Stimulated activated naive CD8-positive, alpha-beta T cell treated with anti-CD3 and anti-CD28 coated beads, Interleukin-15, amount 100 ng/mL, for 72 hours (primary cell): ENCODE measurements at regions not wholly inside any gene's neighbourhood (a gene's known extent, or its start where the extent isn't known, plus 50 kb on each side); places are given as distances from the start of the nearest gene placed in this dataset.
"Not testable (repeated sequence)": the region's sequence is repeated elsewhere in the genome, so short reads cannot be mapped to it uniquely, and the experiment has no call there.

Source experiments
- ATAC-seq: fragments of 150-1000 bp; cut with Tn5 transposase; 2 replicates; pipeline ENCODE4 v1.10.0; 2021; ENCODE audit warnings: mild to moderate bottlenecking, moderate library complexity
- DNase-seq, 2 donors: peaks; one replicate each; pipeline ENCODE4 v3.0.0; 2021 to 2022
- H3K27ac Mint-ChIP-seq, 2 donors: one replicate each; pipeline ENCODE4 v1.8.0; 2022; ENCODE audit warnings: mild to moderate bottlenecking in 2 of 2, mixed read lengths in 2 of 2, moderate library complexity in 2 of 2
- H3K27me3 Mint-ChIP-seq: one replicate; pipeline ENCODE4 v1.8.0; 2022; ENCODE audit warnings: mixed read lengths
- H3K4me1 Mint-ChIP-seq: one replicate; pipeline ENCODE4 v1.8.0; 2022; ENCODE audit warnings: mild to moderate bottlenecking, mixed read lengths
- H3K4me3 Mint-ChIP-seq, 2 donors: one replicate each; pipeline ENCODE4 v1.8.0; 2022; ENCODE audit warnings: mild to moderate bottlenecking in 2 of 2, mixed read lengths in 2 of 2, moderate library complexity in 1 of 2
- H3K9me3 Mint-ChIP-seq, 2 donors: one replicate each; pipeline ENCODE4 v1.8.0; 2022; ENCODE audit warnings: mixed read lengths in 2 of 2

DNA sequence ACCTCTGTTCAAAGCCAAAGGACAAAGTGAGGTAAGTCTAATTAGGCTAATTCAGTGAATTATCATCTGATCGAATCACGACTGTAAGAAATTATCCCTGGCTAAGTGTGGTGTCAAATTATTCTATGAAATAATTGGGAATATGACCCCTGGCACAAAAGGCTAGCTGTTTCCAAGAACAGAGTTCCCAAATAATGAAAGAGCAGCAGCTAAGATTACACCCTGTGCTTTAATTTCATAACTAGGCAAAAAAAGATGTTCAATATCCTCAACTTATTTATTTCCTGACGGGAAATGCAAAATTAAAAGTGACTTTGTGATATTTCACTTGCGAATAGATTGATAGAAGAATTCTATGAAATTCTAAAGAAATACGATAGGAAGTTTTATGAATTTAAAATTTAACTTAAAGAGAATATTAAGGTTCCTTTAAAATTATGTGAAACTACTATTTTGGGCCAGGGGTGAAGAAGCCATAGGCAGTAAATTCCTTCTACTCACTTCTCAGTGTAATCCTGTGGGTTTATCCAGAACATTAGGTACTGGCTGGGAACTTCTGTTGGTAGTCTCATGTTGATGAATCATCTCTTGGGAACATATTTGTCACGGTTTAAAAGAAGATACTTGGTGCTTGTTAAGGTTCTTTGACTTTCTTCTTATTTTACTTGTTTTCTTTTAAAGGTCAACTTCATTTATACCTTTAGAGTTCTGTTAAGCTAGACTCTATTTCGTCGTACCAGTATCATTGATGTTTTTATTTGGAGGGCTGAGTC lies 148.5 kb downstream of the POLR1F start:
- no peak for DNase-seq
- Mint-ChIP-seq H3K27me3 (no peaks in the 10 kb centered on the region), H3K9me3 (peaks cover 5 to 8% of the 10 kb centered on the region in 2 donors), H3K4me3 (no peak overlapping the region), H3K4me1 (no peaks in the 10 kb centered on the region), H3K27ac (no peak overlapping the region)
- ATAC-seq = no peak

DNA sequence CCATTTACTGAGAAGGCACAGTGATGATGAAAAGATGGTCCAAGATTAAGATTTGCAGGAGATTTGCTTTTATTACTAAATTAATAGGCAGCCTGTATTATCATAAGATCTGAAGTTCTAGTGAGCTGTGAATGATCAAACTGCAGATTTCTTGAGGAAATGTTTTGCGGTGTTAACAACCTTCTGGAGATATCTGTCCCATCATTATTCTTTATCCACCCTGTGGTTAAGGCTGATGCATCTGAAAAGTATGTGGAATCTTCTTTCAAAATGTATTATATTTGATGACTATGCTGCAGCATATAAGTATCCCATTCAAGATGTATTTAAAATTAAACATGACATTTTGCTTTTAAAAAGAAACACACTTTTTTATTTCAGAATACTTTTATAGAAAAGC lies 150.3 kb downstream of the POLR1F start:
- H3K27me3 Mint-ChIP-seq = no peaks in the 10 kb centered on the region
- DNase-seq = no peak
- ATAC-seq = no peak

DNA sequence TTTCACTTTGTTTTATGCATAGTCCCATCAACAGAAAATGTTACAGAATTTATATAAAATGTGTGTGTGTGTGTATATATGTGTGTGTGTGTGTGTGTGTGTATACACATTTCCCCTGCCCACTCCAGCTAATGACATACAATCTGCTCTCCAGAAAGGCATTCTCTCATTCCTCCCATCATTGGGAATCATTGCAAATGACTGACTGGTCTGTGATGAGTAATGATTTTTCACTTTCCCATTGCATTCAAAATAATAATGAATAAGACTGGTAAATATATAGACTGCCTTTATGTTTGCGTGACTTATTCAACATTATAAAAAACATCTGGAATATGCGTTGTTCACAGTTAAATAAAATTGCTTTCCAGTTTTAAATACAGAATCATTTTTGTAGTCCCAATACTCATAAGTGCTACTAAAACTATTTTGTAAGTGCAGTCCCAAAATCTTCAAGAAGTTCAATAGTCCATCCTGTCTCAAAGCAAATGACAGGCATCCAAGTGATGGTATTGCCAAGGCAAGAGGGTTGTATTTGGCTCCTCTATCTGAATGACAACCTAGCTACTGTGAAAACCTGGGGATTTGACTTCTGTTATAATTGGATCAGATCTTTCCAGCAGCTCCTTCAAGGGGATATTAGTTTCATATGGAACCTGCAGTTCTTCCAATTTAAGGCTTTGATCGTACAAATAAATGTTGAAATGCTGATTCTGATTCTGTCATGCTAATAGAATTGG lies 150.9 kb downstream of the POLR1F start:
- Mint-ChIP-seq H3K27ac (no peak overlapping the region), H3K4me3 (no peak overlapping the region), H3K27me3 (no peaks in the 10 kb centered on the region), H3K4me1 (no peaks in the 10 kb centered on the region), H3K9me3 (peaks cover 8 to 9% of the 10 kb centered on the region in 2 donors)
- ATAC-seq = no peak
- DNase-seq = no peak

More for the DNA sequence above, 150.3 kb downstream of the POLR1F start:
- Mint-ChIP-seq H3K27ac (no peak overlapping the region), H3K4me1 (no peaks in the 10 kb centered on the region), H3K4me3 (no peak overlapping the region), H3K9me3 (peaks cover 8 to 9% of the 10 kb centered on the region in 2 donors)

DNA sequence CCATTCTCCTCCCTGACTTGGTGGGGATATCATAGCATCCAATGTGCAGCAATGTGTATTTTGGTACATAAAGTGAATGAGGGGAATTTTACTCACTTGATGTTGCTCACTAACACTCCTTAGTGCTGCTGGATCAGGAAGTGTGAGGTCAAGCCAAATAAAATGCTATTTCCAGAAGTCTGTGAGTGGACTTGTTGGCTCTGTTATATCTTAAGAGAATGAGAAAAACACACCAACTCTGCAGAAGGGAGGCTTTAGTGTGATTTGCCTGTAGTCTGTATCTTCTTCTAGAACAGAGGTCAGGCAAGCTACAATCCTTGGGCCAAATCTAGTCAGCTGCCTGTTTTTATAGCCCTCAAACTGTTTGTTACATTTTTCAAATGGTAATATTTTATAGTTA lies 154.3 kb downstream of the POLR1F start:
- Mint-ChIP-seq H3K27ac (no peak overlapping the region), H3K27me3 (no peaks in the 10 kb centered on the region), H3K4me1 (no peaks in the 10 kb centered on the region), H3K4me3 (no peak overlapping the region), H3K9me3 (peaks cover 4 to 7% of the 10 kb centered on the region in 2 donors)
- ATAC-seq (no peak), DNase-seq (no peak)

DNA sequence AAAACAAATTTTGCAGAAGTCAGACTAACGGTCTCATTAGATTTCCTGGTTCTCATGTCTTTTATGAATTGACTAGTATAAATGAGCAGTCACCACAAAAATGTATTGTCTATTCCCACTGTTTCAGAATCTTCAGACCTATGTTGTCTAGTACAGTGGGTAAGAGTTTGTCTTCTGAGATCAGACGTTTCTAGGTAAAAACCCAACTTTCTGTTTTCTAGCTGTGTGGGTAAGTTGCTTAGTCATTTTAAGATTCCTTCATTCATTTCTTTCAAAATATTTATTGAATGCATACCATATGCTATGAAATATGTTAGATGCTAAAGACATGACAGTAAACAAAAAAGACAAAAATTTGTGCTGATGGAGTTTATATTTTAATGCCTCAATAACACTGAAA lies 156.3 kb downstream of the POLR1F start:
- Mint-ChIP-seq H3K4me1 (no peaks in the 10 kb centered on the region), H3K27ac (no peak overlapping the region), H3K27me3 (no peaks in the 10 kb centered on the region), H3K9me3 (peaks cover 4 to 13% of the 10 kb centered on the region in 2 donors), H3K4me3 (no peak overlapping the region)
- DNase-seq (no peak), ATAC-seq (no peak)

DNA sequence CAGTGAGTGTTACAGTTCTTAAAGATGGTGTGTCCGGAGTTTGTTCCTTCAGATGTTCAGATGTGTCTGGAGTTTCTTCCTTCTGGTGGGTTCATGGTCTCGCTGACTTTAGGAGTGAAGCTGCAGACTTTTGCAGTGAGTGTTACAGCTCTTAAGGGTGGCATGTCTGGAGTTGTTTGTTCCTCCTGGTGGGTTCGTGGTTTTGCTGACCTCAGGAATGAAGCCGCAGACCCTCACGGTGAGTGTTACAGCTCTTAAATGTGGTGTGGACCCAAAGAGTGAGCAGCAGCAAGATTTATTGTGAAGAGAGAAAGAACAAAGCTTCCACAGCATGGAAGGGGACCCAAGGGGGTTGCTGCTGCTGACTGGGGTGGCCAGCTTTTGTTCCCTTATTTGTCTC lies 159.6 kb downstream of the POLR1F start:
- H3K27me3 Mint-ChIP-seq, H3K27ac Mint-ChIP-seq, ATAC-seq, H3K4me3 Mint-ChIP-seq, H3K4me1 Mint-ChIP-seq, DNase-seq: not testable (repeated sequence)
- H3K9me3 Mint-ChIP-seq = peaks cover 16 to 34% of the 10 kb centered on the region in 2 donors

DNA sequence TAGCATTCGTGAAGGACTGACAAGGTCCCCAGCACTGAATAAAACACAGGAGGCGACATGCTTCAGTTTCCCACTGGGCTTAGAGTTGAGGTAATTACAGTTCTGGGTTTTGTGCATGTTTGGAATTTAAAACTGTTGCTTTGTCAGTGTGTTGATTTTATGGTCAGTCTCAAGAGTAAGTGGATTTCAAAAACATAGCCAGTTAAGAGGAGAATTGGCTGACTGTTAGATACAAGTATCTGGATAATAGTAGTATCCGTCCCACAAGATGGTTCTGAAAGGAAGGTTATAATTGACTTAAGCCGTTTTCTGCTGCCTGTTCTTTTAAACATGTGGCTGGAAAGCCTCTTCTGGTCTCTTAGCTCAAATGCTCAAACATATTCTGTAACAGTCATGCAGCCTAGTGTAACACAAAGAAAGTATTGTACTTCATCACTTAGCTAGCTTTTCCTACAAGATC lies 170.9 kb downstream of the POLR1F start:
- Mint-ChIP-seq H3K27me3 (no peaks in the 10 kb centered on the region), H3K4me3 (no peak overlapping the region), H3K4me1 (no peaks in the 10 kb centered on the region), H3K9me3 (peaks cover 7 to 8% of the 10 kb centered on the region in 2 donors), H3K27ac (no peak overlapping the region)
- DNase-seq (no peak), ATAC-seq (no peak)

DNA sequence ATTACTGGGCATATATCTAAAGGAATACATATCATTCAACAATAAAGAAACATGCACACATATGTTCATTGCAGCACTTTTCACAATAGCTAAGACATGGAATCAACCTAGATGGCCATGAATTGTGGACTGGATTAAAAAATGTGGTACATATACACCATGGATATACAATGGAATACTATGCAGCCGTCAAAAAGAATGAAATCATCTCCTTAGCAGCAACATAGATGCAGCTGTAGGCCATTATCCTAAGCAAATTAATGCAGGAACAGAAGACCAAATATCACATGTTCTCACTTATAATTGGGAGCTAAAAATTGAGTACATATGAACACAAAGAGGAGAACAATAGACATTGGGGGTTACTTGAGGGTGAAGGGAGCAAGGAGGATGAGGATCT lies 175.6 kb downstream of the POLR1F start:
- H3K9me3 Mint-ChIP-seq = no peaks in the 10 kb centered on the region
- ATAC-seq = no peak
- DNase-seq = no peak

DNA sequence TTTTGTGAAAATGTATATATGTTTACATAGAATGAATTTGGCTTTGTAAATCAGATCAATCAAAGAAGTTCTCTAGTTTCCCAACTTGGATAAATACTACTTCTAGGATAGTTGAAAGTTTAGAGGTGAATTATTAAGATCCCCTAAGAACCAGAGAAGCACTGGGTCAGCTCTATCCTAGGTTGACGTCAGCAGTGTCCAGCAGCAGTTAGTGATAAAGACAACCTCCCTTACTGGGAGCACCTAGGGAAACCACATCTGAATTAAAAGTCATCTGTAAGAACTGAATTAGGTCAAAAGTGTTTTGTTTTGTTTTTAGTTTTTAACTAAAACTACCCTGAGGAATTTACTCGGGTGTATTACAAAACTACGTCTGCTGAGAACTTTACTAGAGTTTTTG lies 178.0 kb downstream of the POLR1F start:
- Mint-ChIP-seq H3K27ac (no peak overlapping the region), H3K9me3 (no peaks in the 10 kb centered on the region), H3K27me3 (no peaks in the 10 kb centered on the region), H3K4me1 (no peaks in the 10 kb centered on the region), H3K4me3 (no peak overlapping the region)
- DNase-seq = no peak
- no peak for ATAC-seq

More for the DNA sequence above, 175.6 kb downstream of the POLR1F start:
- Mint-ChIP-seq H3K27me3 (no peaks in the 10 kb centered on the region), H3K4me3 (no peak overlapping the region), H3K27ac (no peak overlapping the region), H3K4me1 (no peaks in the 10 kb centered on the region)

DNA sequence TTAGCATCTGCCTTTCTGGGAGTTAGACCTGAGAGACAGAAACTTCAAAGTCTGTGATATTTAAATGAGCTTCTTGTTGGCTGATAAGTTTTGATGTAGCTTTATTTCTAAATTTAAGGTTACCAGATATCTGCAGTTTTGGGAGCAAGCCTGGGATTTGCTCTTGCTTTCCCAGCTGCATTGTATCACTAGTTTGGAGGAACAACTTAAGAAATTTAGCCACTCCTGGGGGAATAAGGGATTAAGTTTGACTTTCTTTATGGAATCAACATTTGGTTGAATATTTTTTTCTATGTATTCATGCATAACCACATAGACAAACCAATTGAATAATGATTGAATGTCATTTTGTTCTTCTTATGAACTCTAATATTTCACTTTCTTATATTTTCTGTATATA lies 178.6 kb downstream of the POLR1F start:
- no peak for ATAC-seq
- Mint-ChIP-seq H3K27me3 (no peaks in the 10 kb centered on the region), H3K4me3 (no peak overlapping the region), H3K4me1 (no peaks in the 10 kb centered on the region), H3K27ac (no peak overlapping the region), H3K9me3 (no peaks in the 10 kb centered on the region)
- DNase-seq = no peak

DNA sequence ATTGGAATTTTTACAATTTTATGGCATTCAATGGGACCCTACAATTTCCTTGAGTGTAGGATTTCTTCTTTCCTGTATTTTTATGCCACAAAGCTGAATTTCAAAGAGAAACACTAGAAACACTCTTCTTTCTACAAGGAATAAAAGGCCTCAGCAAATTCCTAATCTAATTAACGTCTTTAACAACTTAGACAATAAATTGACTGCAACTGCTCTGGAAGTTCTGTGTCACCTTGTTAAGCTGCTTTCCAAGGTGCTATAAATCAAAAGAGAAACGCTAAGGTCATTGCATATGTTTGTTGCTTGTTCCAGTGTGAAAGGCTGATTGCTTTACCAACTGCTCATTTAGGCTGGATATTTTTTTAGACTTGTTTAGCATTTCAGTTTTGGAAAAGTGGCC lies 182.2 kb downstream of the POLR1F start:
- no peak for DNase-seq
- Mint-ChIP-seq H3K4me3 (no peak overlapping the region), H3K9me3 (no peaks in the 10 kb centered on the region), H3K27ac (no peak overlapping the region), H3K27me3 (no peaks in the 10 kb centered on the region), H3K4me1 (no peaks in the 10 kb centered on the region)
- ATAC-seq = no peak

DNA sequence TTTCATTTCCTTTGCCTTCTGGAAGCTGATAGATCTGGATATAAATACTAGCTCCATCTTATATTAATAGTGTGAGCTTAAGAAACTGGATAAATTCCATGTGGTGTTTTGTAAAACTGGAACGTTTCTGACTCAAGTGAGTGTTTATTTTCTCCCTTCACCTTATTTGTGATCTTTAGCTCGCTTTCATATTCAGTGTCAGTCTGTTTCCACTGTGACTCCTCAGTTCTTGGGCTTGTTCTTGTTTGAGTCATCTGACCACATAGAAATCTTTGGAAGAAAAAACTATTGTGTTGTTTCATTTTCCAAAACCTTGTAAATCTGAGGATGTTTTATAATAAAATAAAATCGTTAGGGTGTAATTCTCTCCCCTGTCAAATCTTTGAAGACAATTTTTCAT lies 186.4 kb downstream of the POLR1F start:
- Mint-ChIP-seq H3K4me1 (no peaks in the 10 kb centered on the region), H3K4me3 (no peak overlapping the region), H3K27me3 (no peaks in the 10 kb centered on the region), H3K27ac (no peak overlapping the region), H3K9me3 (peaks cover 16 to 24% of the 10 kb centered on the region in 2 donors)
- DNase-seq = no peak
- ATAC-seq = no peak

DNA sequence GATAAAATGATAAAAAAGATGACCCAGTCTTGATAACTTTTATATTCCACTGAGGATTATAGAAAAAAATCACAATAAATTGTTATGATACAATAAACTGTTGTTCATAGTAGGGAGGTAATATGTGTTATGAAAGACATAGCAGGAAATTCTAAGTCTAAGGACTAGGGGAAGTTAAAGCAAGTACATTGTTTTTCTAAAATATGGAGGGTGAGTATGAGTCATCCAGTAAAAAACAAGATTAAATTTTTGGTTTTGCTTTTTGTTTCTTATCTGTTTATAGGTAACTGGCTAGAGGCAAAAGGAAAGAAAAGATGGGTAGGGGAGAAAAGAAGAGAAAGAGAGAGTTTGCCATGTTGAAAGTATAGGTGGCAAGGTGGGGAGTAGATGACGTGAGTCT lies 188.4 kb downstream of the POLR1F start:
- H3K27ac Mint-ChIP-seq = no peak overlapping the region
- H3K9me3 Mint-ChIP-seq = peaks cover 22 to 24% of the 10 kb centered on the region in 2 donors
- no peaks in the 10 kb centered on the region for H3K4me1 Mint-ChIP-seq
- no peaks in the 10 kb centered on the region for H3K27me3 Mint-ChIP-seq
- H3K4me3 Mint-ChIP-seq = no peak overlapping the region
- DNase-seq = no peak
- ATAC-seq = no peak

DNA sequence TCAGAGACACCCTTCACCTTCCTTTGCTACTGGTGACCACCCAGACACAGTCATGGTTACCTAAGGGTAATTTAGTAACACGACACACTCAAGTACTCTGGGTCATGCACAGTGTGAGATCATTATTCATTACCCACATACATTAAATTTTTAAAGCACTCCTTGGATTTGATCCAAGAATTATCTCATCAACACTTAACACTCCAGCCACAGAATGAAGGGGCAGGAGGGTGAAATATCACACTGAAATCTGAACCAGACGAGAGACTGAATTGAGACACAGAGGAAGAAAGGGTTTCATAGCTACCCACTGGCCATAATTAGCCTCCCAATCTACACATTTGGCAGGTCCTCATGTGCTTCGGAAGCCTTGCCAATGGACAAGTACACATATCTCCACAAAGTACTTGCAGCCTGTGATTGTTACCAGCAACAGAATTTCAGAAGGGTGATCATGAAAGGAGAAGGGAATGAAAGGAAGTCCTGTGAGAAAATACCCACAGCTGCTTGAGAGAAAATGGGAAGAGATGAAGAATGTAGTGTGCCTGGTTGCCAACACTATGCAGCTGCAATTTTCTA lies 189.3 kb downstream of the POLR1F start:
- Mint-ChIP-seq H3K27me3 (no peaks in the 10 kb centered on the region), H3K9me3 (peaks cover 22 to 24% of the 10 kb centered on the region in 2 donors), H3K4me3 (no peak overlapping the region), H3K4me1 (no peaks in the 10 kb centered on the region), H3K27ac (no peak overlapping the region)
- DNase-seq = no peak
- no peak for ATAC-seq

DNA sequence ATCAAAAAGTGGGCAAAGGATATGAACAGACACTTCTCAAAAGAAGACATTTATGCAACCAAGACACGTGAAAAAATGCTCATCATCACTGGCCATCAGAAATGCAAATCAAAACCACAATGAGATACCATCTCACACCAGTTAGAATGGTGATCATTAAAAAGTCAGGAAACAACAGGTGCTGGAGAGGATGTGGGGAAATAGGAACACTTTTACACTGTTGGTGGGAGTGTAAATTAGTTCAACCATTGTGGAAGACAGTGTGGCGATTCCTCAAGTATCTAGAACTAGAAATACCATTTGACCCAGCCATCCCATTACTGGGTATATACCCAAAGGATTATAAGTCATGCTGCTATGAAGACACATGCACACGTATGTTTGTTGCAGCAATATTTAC lies 191.3 kb downstream of the POLR1F start:
- DNase-seq, H3K4me3 Mint-ChIP-seq, H3K27me3 Mint-ChIP-seq, H3K27ac Mint-ChIP-seq, H3K4me1 Mint-ChIP-seq, ATAC-seq: not testable (repeated sequence)
- H3K9me3 Mint-ChIP-seq = peaks cover 22 to 24% of the 10 kb centered on the region in 2 donors

DNA sequence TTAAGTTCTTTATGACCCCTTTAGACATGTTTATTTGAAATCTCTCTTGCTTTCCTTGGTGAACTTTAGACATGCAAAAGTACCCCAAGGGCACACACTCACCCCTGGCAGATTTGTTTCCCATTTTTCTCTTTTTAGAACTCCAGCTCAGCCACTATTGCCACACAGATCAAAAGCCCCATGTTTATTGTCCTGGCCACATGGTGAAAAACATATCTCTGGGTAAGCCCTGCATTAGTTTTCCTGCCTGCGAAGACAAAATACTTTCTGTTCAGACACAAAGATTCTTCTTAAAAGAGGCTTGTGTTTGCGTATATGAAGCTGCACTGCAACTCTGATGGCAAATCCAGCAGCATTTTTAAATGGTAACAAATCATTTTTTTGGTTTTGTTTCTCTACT lies 200.0 kb downstream of the POLR1F start:
- H3K9me3 Mint-ChIP-seq = no peaks in the 10 kb centered on the region
- DNase-seq (no peak), ATAC-seq (no peak)
- no peaks in the 10 kb centered on the region for H3K27me3 Mint-ChIP-seq
- H3K4me3 Mint-ChIP-seq = no peak overlapping the region
- H3K27ac Mint-ChIP-seq = no peak overlapping the region
- no peaks in the 10 kb centered on the region for H3K4me1 Mint-ChIP-seq
